ENCODE measurements at regions not wholly inside any gene's neighbourhood (a gene's known extent, or its start where the extent isn't known, plus 50 kb on each side); places are given as distances from the start of the nearest gene placed in this dataset.

DNA sequence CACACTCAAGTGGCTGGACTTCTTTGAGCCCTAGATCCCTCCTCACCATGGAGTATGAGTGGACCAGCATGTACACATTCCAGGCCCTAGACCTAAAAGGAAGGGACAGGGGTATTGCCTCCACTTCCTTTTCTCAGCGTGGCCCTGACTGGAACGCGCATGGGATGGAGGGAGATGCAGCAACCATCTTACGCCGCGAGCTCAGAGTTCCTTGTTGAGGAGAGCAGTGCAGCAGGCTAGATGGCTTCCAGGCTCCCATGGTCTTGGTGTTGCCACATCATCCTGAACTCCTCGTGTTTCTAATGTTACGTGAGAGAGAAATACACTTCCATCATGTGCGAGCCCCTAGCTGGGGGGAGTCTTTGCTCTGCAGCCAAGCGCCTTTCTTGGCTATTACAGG, 61.8 kb upstream of the DIO3 start:
- no peak for DNase-seq
- no peaks in the 10 kb centered on the region for H3K79me2 ChIP-seq (ENCODE audit: insufficient read depth)
- WGBS (ENCODE audit: low lambda C conversion rate): 67% methylated on average over 6 of the region's 10 CpGs
- H3F3A ChIP-seq (replicated peaks; ENCODE audit: insufficient read depth): no peaks in the 10 kb centered on the region
- H3K36me3 ChIP-seq (replicated peaks in 1 of 2; ENCODE audit: control insufficient read depth in 1 of 2, insufficient read depth in 2 of 2, low read length in 1 of 2): no peaks in the 10 kb centered on the region
- no peak overlapping the region for H3K9ac ChIP-seq
- no peak overlapping the region for H3K4me3 ChIP-seq (ENCODE audit: low read depth in 2 of 2, low read length in 1 of 2)
- ChIA-PET POLR2A (no interaction called here), CTCF (no interaction called here)
- H3K4me1 ChIP-seq (ENCODE audit: control insufficient read depth in 1 of 2, insufficient read depth in 2 of 2, low read depth in 1 of 2, low read length in 1 of 2): no peaks in the 10 kb centered on the region
- no peaks in the 10 kb centered on the region for H3K27me3 ChIP-seq (ENCODE audit: insufficient read depth)
- H4K20me1 ChIP-seq (ENCODE audit: insufficient read depth): no peaks in the 10 kb centered on the region
- TF ChIP-seq, protein P1, sequence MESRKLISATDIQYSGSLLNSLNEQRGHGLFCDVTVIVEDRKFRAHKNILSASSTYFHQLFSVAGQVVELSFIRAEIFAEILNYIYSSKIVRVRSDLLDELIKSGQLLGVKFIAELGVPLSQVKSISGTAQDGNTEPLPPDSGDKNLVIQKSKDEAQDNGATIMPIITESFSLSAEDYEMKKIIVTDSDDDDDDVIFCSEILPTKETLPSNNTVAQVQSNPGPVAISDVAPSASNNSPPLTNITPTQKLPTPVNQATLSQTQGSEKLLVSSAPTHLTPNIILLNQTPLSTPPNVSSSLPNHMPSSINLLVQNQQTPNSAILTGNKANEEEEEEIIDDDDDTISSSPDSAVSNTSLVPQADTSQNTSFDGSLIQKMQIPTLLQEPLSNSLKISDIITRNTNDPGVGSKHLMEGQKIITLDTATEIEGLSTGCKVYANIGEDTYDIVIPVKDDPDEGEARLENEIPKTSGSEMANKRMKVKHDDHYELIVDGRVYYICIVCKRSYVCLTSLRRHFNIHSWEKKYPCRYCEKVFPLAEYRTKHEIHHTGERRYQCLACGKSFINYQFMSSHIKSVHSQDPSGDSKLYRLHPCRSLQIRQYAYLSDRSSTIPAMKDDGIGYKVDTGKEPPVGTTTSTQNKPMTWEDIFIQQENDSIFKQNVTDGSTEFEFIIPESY (IDR thresholded peaks at IDR 0.05; ENCODE audit: borderline replicate concordance, low read depth): no peak
- TF ChIP-seq YY1 (IDR thresholded peaks at IDR 0.05; ENCODE audit: low read depth) (no peak), FOXM1 (IDR thresholded peaks at IDR 0.05; ENCODE audit: low read depth) (no peak), RFX5 (IDR thresholded peaks at IDR 0.05; ENCODE audit: low read length) (no peak), RAD21 (IDR thresholded peaks at IDR 0.05; ENCODE audit: low read length) (no peak), CHD2 (IDR thresholded peaks at IDR 0.05; ENCODE audit: low read length, partially characterized antibody) (no peak)
- no peaks in the 10 kb centered on the region for H3K9me2 ChIP-seq
- no peak overlapping the region for H3K4me2 ChIP-seq
- no peak overlapping the region for H2AFZ ChIP-seq (ENCODE audit: low read depth)
- H3K9me3 ChIP-seq: no peaks in the 10 kb centered on the region
- no peak overlapping the region for H3K27ac ChIP-seq (ENCODE audit: low read depth in 2 of 2, low read length in 1 of 2)

- H3K9me3 ChIP-seq: no peaks in the 10 kb centered on the region
- no peak for TF ChIP-seq RXRA (IDR thresholded peaks at IDR 0.05; ENCODE audit: borderline replicate concordance, low read depth)
- TF ChIP-seq YY1 (IDR thresholded peaks at IDR 0.05; ENCODE audit: low read depth): no peak
- TF ChIP-seq, protein P2, sequence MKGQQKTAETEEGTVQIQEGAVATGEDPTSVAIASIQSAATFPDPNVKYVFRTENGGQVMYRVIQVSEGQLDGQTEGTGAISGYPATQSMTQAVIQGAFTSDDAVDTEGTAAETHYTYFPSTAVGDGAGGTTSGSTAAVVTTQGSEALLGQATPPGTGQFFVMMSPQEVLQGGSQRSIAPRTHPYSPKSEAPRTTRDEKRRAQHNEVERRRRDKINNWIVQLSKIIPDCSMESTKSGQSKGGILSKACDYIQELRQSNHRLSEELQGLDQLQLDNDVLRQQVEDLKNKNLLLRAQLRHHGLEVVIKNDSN (IDR thresholded peaks at IDR 0.05; ENCODE audit: borderline replicate concordance, low read depth): no peak
- TF ChIP-seq SMC3 (IDR thresholded peaks at IDR 0.05; ENCODE audit: low read depth, low read length): no peak
- TF ChIP-seq MEF2A (IDR thresholded peaks at IDR 0.05; ENCODE audit: borderline replicate concordance, low read depth): no peak
- TF ChIP-seq FOSL2 (IDR thresholded peaks at IDR 0.05; ENCODE audit: borderline replicate concordance, low read depth): no peak
- TF ChIP-seq GATA2 (CRISPR knock-in tag; IDR thresholded peaks at IDR 0.05): no peak
- TF ChIP-seq REST (IDR thresholded peaks at IDR 0.05; ENCODE audit: low read depth, low read length): no peak
- TF ChIP-seq MXI1 (IDR thresholded peaks at IDR 0.05; ENCODE audit: low read depth, low read length): no peak
- no peak for TF ChIP-seq POLR2AphosphoS5 (IDR thresholded peaks at IDR 0.05; ENCODE audit: low read depth, low read length)
- no peak for TF ChIP-seq TCF12 (IDR thresholded peaks at IDR 0.05)
- TF ChIP-seq USF2 (IDR thresholded peaks at IDR 0.05; ENCODE audit: borderline replicate concordance, low read depth, low read length): no peak
- TF ChIP-seq SIN3A (IDR thresholded peaks at IDR 0.05; ENCODE audit: borderline replicate concordance, low read depth, low read length): no peak
- TF ChIP-seq, protein P3, sequence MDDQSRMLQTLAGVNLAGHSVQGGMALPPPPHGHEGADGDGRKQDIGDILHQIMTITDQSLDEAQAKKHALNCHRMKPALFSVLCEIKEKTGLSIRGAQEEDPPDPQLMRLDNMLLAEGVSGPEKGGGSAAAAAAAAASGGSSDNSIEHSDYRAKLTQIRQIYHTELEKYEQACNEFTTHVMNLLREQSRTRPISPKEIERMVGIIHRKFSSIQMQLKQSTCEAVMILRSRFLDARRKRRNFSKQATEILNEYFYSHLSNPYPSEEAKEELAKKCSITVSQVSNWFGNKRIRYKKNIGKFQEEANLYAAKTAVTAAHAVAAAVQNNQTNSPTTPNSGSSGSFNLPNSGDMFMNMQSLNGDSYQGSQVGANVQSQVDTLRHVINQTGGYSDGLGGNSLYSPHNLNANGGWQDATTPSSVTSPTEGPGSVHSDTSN (IDR thresholded peaks at IDR 0.05): no peak
- no peak for TF ChIP-seq EZH2phosphoT487 (IDR thresholded peaks at IDR 0.05; ENCODE audit: borderline replicate concordance, low read depth)
- TF ChIP-seq CHD2 (IDR thresholded peaks at IDR 0.05; ENCODE audit: low read length, partially characterized antibody): no peak
- TF ChIP-seq TAF1 (IDR thresholded peaks at IDR 0.05; ENCODE audit: borderline replicate concordance, low read depth, low read length): no peak
- WGBS (ENCODE audit: low lambda C conversion rate): 50% methylated on average over 7 of the region's 7 CpGs
- no peak overlapping the region for H3K9ac ChIP-seq
- H3K27ac ChIP-seq (ENCODE audit: low read depth in 2 of 2, low read length in 1 of 2): no peak overlapping the region
- no peaks in the 10 kb centered on the region for H3K79me2 ChIP-seq (ENCODE audit: insufficient read depth)
- no peaks in the 10 kb centered on the region for H3F3A ChIP-seq (replicated peaks; ENCODE audit: insufficient read depth)
- no peak for DNase-seq
- CTCF ChIA-PET: no interaction called here
- H3K9me2 ChIP-seq: no peaks in the 10 kb centered on the region
- no peaks in the 10 kb centered on the region for H3K27me3 ChIP-seq (ENCODE audit: insufficient read depth)
- H3K4me1 ChIP-seq (ENCODE audit: control insufficient read depth in 1 of 2, insufficient read depth in 2 of 2, low read depth in 1 of 2, low read length in 1 of 2): no peaks in the 10 kb centered on the region
- H3K4me2 ChIP-seq: no peak overlapping the region
- H3K36me3 ChIP-seq (replicated peaks in 1 of 2; ENCODE audit: control insufficient read depth in 1 of 2, insufficient read depth in 2 of 2, low read length in 1 of 2): no peaks in the 10 kb centered on the region
- no peaks in the 10 kb centered on the region for H4K20me1 ChIP-seq (ENCODE audit: insufficient read depth)
- no peak overlapping the region for H2AFZ ChIP-seq (ENCODE audit: low read depth)
- POLR2A ChIA-PET: no interaction called here
- no peak overlapping the region for H3K4me3 ChIP-seq (ENCODE audit: low read depth in 2 of 2, low read length in 1 of 2)
Observed at GRCh38 chr14:101500061-101500460, 61.2 kb upstream of the DIO3 start.

All from SK-N-SH (cell line).